ENCODE measurements at regions not wholly inside any gene's neighbourhood (a gene's known extent, or its start where the extent isn't known, plus 50 kb on each side); places are given as distances from the start of the nearest gene placed in this dataset.

- Mint-ChIP-seq H3K9me3 (peaks cover 7% of the 10 kb centered on the region), H3K27ac (no peak overlapping the region), H3K36me3 (ENCODE audit: low read depth) (no peaks in the 10 kb centered on the region), H3K27me3 (ENCODE audit: low read depth) (no peaks in the 10 kb centered on the region), H3K4me1 (ENCODE audit: low read depth) (no peaks in the 10 kb centered on the region), H3K4me3 (no peak overlapping the region)
These were observed 120.9 kb upstream of the PKDCC start for GRCh38 chr2:41926614-41927580.

GRCh38 chr2:41927581-41928264, 120.1 kb upstream of the PKDCC start:
- no peak overlapping the region for H3K4me3 Mint-ChIP-seq
- H3K9me3 Mint-ChIP-seq = peaks cover 7% of the 10 kb centered on the region
- H3K4me1 Mint-ChIP-seq (ENCODE audit: low read depth) = no peaks in the 10 kb centered on the region
- H3K36me3 Mint-ChIP-seq (ENCODE audit: low read depth) = no peaks in the 10 kb centered on the region
- no peaks in the 10 kb centered on the region for H3K27me3 Mint-ChIP-seq (ENCODE audit: low read depth)
- H3K27ac Mint-ChIP-seq = no peak overlapping the region

- Mint-ChIP-seq H3K9me3 (peaks cover 7% of the 10 kb centered on the region), H3K4me3 (no peak overlapping the region), H3K36me3 (ENCODE audit: low read depth) (no peaks in the 10 kb centered on the region), H3K27me3 (ENCODE audit: low read depth) (no peaks in the 10 kb centered on the region), H3K4me1 (ENCODE audit: low read depth) (no peaks in the 10 kb centered on the region), H3K27ac (no peak overlapping the region)
These were observed 119.3 kb upstream of the PKDCC start for GRCh38 chr2:41928526-41928925.

- no peaks in the 10 kb centered on the region for H3K36me3 Mint-ChIP-seq (ENCODE audit: low read depth)
- no peaks in the 10 kb centered on the region for H3K9me3 Mint-ChIP-seq
- no peak overlapping the region for H3K4me3 Mint-ChIP-seq
- H3K4me1 Mint-ChIP-seq (ENCODE audit: low read depth) = no peaks in the 10 kb centered on the region
- H3K27me3 Mint-ChIP-seq (ENCODE audit: low read depth) = peaks cover 4% of the 10 kb centered on the region
- H3K27ac Mint-ChIP-seq = no peak overlapping the region
These were observed 116.8 kb upstream of the PKDCC start for GRCh38 chr2:41930807-41931566.

GRCh38 chr2:41932241-41933045, 115.4 kb upstream of the PKDCC start:
- Mint-ChIP-seq H3K36me3 (ENCODE audit: low read depth) (no peaks in the 10 kb centered on the region), H3K4me1 (ENCODE audit: low read depth) (no peaks in the 10 kb centered on the region), H3K27me3 (ENCODE audit: low read depth) (peaks cover 4% of the 10 kb centered on the region), H3K27ac (no peak overlapping the region), H3K4me3 (no peak overlapping the region), H3K9me3 (no peaks in the 10 kb centered on the region)

GRCh38 chr2:41933046-41933420, 114.8 kb upstream of the PKDCC start:
- Mint-ChIP-seq H3K4me3 (no peak overlapping the region), H3K9me3 (no peaks in the 10 kb centered on the region), H3K36me3 (ENCODE audit: low read depth) (no peaks in the 10 kb centered on the region), H3K27ac (no peak overlapping the region), H3K4me1 (ENCODE audit: low read depth) (no peaks in the 10 kb centered on the region), H3K27me3 (ENCODE audit: low read depth) (peaks cover 4% of the 10 kb centered on the region)

GRCh38 chr2:41933585-41934320, 114.1 kb upstream of the PKDCC start:
- no peak overlapping the region for H3K27ac Mint-ChIP-seq
- H3K9me3 Mint-ChIP-seq = no peaks in the 10 kb centered on the region
- no peaks in the 10 kb centered on the region for H3K4me1 Mint-ChIP-seq (ENCODE audit: low read depth)
- no peak overlapping the region for H3K4me3 Mint-ChIP-seq
- H3K27me3 Mint-ChIP-seq (ENCODE audit: low read depth) = peaks cover 4% of the 10 kb centered on the region
- no peaks in the 10 kb centered on the region for H3K36me3 Mint-ChIP-seq (ENCODE audit: low read depth)

GRCh38 chr2:41934329-41934958, 113.4 kb upstream of the PKDCC start:
- no peak overlapping the region for H3K4me3 Mint-ChIP-seq
- H3K27me3 Mint-ChIP-seq (ENCODE audit: low read depth) = peaks cover 4% of the 10 kb centered on the region
- no peak overlapping the region for H3K27ac Mint-ChIP-seq
- no peaks in the 10 kb centered on the region for H3K4me1 Mint-ChIP-seq (ENCODE audit: low read depth)
- H3K36me3 Mint-ChIP-seq (ENCODE audit: low read depth) = no peaks in the 10 kb centered on the region
- no peaks in the 10 kb centered on the region for H3K9me3 Mint-ChIP-seq

GRCh38 chr2:41935002-41935401, 112.8 kb upstream of the PKDCC start:
- Mint-ChIP-seq H3K4me1 (ENCODE audit: low read depth) (no peaks in the 10 kb centered on the region), H3K27ac (no peak overlapping the region), H3K9me3 (no peaks in the 10 kb centered on the region), H3K4me3 (no peak overlapping the region), H3K36me3 (ENCODE audit: low read depth) (no peaks in the 10 kb centered on the region), H3K27me3 (ENCODE audit: low read depth) (peaks cover 4% of the 10 kb centered on the region)

- Mint-ChIP-seq H3K27ac (no peak overlapping the region), H3K9me3 (no peaks in the 10 kb centered on the region), H3K4me3 (no peak overlapping the region), H3K36me3 (ENCODE audit: low read depth) (no peaks in the 10 kb centered on the region), H3K27me3 (ENCODE audit: low read depth) (peaks cover 4% of the 10 kb centered on the region), H3K4me1 (ENCODE audit: low read depth) (no peaks in the 10 kb centered on the region)
These were observed 112.0 kb upstream of the PKDCC start for GRCh38 chr2:41935825-41936224.

- Mint-ChIP-seq H3K27ac (no peak overlapping the region), H3K4me1 (ENCODE audit: low read depth) (no peaks in the 10 kb centered on the region), H3K36me3 (ENCODE audit: low read depth) (no peaks in the 10 kb centered on the region), H3K27me3 (ENCODE audit: low read depth) (peaks cover 4% of the 10 kb centered on the region), H3K4me3 (no peak overlapping the region), H3K9me3 (no peaks in the 10 kb centered on the region)
These were observed 110.9 kb upstream of the PKDCC start for GRCh38 chr2:41936771-41937463.

GRCh38 chr2:41937464-41937906, 110.3 kb upstream of the PKDCC start:
- H3K9me3 Mint-ChIP-seq = no peaks in the 10 kb centered on the region
- H3K27me3 Mint-ChIP-seq (ENCODE audit: low read depth) = peaks cover 4% of the 10 kb centered on the region
- no peak overlapping the region for H3K4me3 Mint-ChIP-seq
- no peaks in the 10 kb centered on the region for H3K36me3 Mint-ChIP-seq (ENCODE audit: low read depth)
- no peak overlapping the region for H3K27ac Mint-ChIP-seq
- H3K4me1 Mint-ChIP-seq (ENCODE audit: low read depth) = no peaks in the 10 kb centered on the region

All from T-helper 1 cell treated with Interleukin-12 subunit alpha and Interleukin-12 subunit beta and Interleukin-4 antibody, amounts not matched to agents 30 μg/mL and 1 μg/mL, for 36 hours (primary cell).